Endodermal cell (in vitro differentiated cells): ENCODE measurements at regions not wholly inside any gene's neighbourhood (a gene's known extent, or its start where the extent isn't known, plus 50 kb on each side); places are given as distances from the start of the nearest gene placed in this dataset.

ENCODE experiments used
- DNase-seq: peaks from one replicate; pipeline ENCODE4 v3.0.0-alpha.2; 2017
- H3K27ac ChIP-seq: 2 replicates; pipeline ENCODE4 v1.5.1; 2013; ENCODE audit warnings: mild to moderate bottlenecking, low read depth, low read length, moderate library complexity
- H3K27me3 ChIP-seq: 2 replicates; pipeline ENCODE4 v1.6.1; 2013; ENCODE audit warnings: mild to moderate bottlenecking, low read length, moderate library complexity; ENCODE audit not compliant: insufficient read depth, control insufficient read depth, poor library complexity, severe bottlenecking
- H3K36me3 ChIP-seq: 2 replicates; pipeline ENCODE4 v1.7.0; 2013; ENCODE audit warnings: mild to moderate bottlenecking, low read length, moderate library complexity; ENCODE audit not compliant: control insufficient read depth, insufficient read depth
- H3K4me1 ChIP-seq: one replicate; pipeline ENCODE4 v1.7.0; 2013; ENCODE audit warnings: low read length; ENCODE audit not compliant: control insufficient read depth, insufficient read depth
- H3K4me3 ChIP-seq: 2 replicates; pipeline ENCODE4 v1.5.1; 2013; ENCODE audit warnings: mild to moderate bottlenecking, low read length, moderate library complexity
- H3K9ac ChIP-seq: 2 replicates; pipeline ENCODE4 v1.6.1; 2013; ENCODE audit warnings: mild to moderate bottlenecking, low read length, moderate library complexity; ENCODE audit not compliant: poor library complexity, severe bottlenecking; ENCODE audit errors: extremely low read depth
- H3K9me3 ChIP-seq: 2 replicates; pipeline ENCODE4 v1.6.1; 2013; ENCODE audit warnings: mild to moderate bottlenecking, low read length, moderate library complexity; ENCODE audit not compliant: control insufficient read depth
- H3K27ac Mint-ChIP-seq: 2 replicates; pipeline ENCODE4 v1.8.0; 2020; ENCODE audit warnings: mixed read lengths
- H3K27me3 Mint-ChIP-seq: 2 replicates; pipeline ENCODE4 v1.8.0; 2021; ENCODE audit warnings: mild to moderate bottlenecking, mixed read lengths; ENCODE audit not compliant: insufficient read depth
- H3K36me3 Mint-ChIP-seq: 2 replicates; pipeline ENCODE4 v1.8.0; 2020; ENCODE audit warnings: low read depth, mixed read lengths
- H3K4me1 Mint-ChIP-seq: 2 replicates; pipeline ENCODE4 v1.8.0; 2020; ENCODE audit warnings: mixed read lengths
- H3K4me3 Mint-ChIP-seq: 2 replicates; pipeline ENCODE4 v1.8.0; 2020; ENCODE audit warnings: mild to moderate bottlenecking, moderate library complexity, mixed read lengths
- H3K9me3 Mint-ChIP-seq: 2 replicates; pipeline ENCODE4 v1.8.0; 2020; ENCODE audit warnings: mild to moderate bottlenecking, mixed read lengths
- WGBS, 2 experiments: methylation state at CpG; one replicate each; pipeline versions ENCODE4 v1.1.5 to v1.1.7; 2013; ENCODE audit warnings: missing lambda C conversion rate in 2 of 2, mixed read lengths in 1 of 2; ENCODE audit not compliant: insufficient coverage in 1 of 2, insufficient read length in 1 of 2; 5-methylcytosine and 5-hydroxymethylcytosine counted together
- TF ChIP-seq, protein P1 (sequence below): fragments of 200-600 bp; sonication (generic); conservative IDR thresholded peaks from 2 replicates; pipeline ENCODE4 v1.5.0; 2021; ENCODE audit warnings: antibody characterized with exemption, mild to moderate bottlenecking

DNA sequence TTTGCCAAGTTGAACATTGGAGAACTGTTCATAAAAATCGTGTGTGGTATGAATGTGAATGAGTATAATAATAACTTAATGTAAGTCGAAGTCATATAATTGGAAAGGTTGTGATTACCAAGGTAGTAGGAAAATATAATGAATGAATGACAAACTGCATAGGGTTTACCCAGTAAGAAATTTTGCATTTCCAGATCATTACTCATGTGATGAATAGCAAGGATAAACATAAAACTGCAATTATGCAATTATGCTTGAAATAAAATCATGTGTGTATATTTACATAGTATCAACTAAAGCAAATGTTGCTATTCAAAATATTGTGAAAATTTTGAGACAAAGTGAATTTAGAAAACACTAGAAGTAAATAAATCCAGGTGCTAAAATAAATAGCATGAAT is 1108.7 kb upstream of the TMEFF2 start:
- Histone ChIP-seq H3K9ac (no peak overlapping the region), H3K4me3 (no peak overlapping the region), H3K27ac (no peak overlapping the region), H3K27me3 (no peaks in the 10 kb centered on the region), H3K36me3 (no peaks in the 10 kb centered on the region), H3K4me1 (no peaks in the 10 kb centered on the region), H3K9me3 (no peaks in the 10 kb centered on the region)
- TF ChIP-seq, protein P1, sequence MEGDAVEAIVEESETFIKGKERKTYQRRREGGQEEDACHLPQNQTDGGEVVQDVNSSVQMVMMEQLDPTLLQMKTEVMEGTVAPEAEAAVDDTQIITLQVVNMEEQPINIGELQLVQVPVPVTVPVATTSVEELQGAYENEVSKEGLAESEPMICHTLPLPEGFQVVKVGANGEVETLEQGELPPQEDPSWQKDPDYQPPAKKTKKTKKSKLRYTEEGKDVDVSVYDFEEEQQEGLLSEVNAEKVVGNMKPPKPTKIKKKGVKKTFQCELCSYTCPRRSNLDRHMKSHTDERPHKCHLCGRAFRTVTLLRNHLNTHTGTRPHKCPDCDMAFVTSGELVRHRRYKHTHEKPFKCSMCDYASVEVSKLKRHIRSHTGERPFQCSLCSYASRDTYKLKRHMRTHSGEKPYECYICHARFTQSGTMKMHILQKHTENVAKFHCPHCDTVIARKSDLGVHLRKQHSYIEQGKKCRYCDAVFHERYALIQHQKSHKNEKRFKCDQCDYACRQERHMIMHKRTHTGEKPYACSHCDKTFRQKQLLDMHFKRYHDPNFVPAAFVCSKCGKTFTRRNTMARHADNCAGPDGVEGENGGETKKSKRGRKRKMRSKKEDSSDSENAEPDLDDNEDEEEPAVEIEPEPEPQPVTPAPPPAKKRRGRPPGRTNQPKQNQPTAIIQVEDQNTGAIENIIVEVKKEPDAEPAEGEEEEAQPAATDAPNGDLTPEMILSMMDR, result no peak
- H3K36me3 Mint-ChIP-seq, result no peaks in the 10 kb centered on the region
- no peaks in the 10 kb centered on the region for H3K4me1 Mint-ChIP-seq
- WGBS, 2 experiments, result 75 to 78% methylated on average over 1 to 2 of the region's 2 CpGs
- DNase-seq, result no peak
- H3K4me3 Mint-ChIP-seq, result no peak overlapping the region
- no peaks in the 10 kb centered on the region for H3K9me3 Mint-ChIP-seq
- H3K27ac Mint-ChIP-seq, result no peak overlapping the region
- H3K27me3 Mint-ChIP-seq, result no peaks in the 10 kb centered on the region

DNA sequence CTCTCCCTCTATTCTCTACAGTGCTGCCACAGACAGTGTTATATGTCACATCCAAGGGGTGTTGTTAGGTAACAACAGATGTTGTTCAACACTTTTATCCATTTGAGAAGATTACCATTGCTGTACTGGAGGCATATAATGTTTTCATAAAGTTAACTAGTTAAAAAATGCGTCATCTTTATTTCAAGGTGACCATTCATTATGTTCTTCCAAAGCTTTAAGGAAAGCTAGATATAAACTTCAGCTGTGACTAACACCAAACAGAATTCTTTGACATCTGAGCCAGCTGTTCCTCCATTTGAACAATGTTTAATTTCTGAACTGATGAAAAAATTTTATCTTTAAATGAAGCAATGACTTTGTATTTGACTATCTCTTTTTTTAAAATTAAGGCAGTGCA is 1099.6 kb upstream of the TMEFF2 start:
- Histone ChIP-seq H3K4me1 (no peaks in the 10 kb centered on the region), H3K9ac (no peak overlapping the region), H3K27ac (no peak overlapping the region), H3K36me3 (no peaks in the 10 kb centered on the region), H3K4me3 (no peak overlapping the region), H3K9me3 (no peaks in the 10 kb centered on the region), H3K27me3 (no peaks in the 10 kb centered on the region)
- Mint-ChIP-seq H3K4me1 (peaks cover 3% of the 10 kb centered on the region), H3K4me3 (no peak overlapping the region), H3K36me3 (no peaks in the 10 kb centered on the region), H3K27me3 (no peaks in the 10 kb centered on the region), H3K27ac (no peak overlapping the region), H3K9me3 (no peaks in the 10 kb centered on the region)
- WGBS, 2 experiments, result 84 to 100% methylated on average over 1 of the region's 1 CpG
- TF ChIP-seq, protein P1, result no peak
- no peak for DNase-seq

DNA sequence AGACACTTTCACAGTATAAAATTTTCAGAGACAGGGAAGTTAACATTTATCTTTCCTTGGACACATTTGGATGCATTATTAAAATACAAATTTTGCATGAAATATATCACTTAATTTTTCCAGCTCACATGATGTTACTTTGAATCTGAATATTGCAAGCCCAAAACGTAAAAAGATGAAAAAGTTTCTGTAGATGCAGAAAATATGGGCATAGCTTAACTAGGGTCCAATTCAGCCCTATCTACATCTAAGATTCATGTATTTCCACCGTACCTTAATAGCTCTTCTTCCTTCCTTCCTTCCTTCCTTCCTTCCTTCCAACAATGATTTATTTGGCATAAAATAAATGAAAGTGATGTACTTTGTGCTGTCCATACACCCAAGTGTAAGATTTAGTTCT is 1084.6 kb upstream of the TMEFF2 start:
- Histone ChIP-seq H3K27ac (no peak overlapping the region), H3K9ac (no peak overlapping the region)
- H3K4me3 Mint-ChIP-seq, result no peak overlapping the region

More for the DNA sequence above, 1084.6 kb upstream of the TMEFF2 start:
- TF ChIP-seq, protein P1, result no peak
- no peak overlapping the region for H3K4me3 ChIP-seq
- no peaks in the 10 kb centered on the region for H3K9me3 ChIP-seq
- WGBS, 2 experiments, result 95% methylated on average over 2 of the region's 2 CpGs; no CpG with 5 or more reads in 1 of the 2 experiments
- Mint-ChIP-seq H3K4me1 (peaks cover 5% of the 10 kb centered on the region), H3K36me3 (no peaks in the 10 kb centered on the region), H3K27me3 (peaks cover 2% of the 10 kb centered on the region), H3K9me3 (no peaks in the 10 kb centered on the region), H3K27ac (no peak overlapping the region)
- H3K36me3 ChIP-seq, result no peaks in the 10 kb centered on the region
- H3K4me1 ChIP-seq, result no peaks in the 10 kb centered on the region
- H3K27me3 ChIP-seq, result no peaks in the 10 kb centered on the region
- DNase-seq, result no peak
